Effector memory CD8-positive, alpha-beta T cell (primary cell): ENCODE measurements at regions not wholly inside any gene's neighbourhood (a gene's known extent, or its start where the extent isn't known, plus 50 kb on each side); places are given as distances from the start of the nearest gene placed in this dataset.

ENCODE experiments used
- ATAC-seq: fragments of 150-1000 bp; cut with Tn5 transposase; replicated peaks from 2 replicates; pipeline ENCODE4 v1.10.0; 2021; ENCODE audit warnings: mild to moderate bottlenecking, moderate library complexity
- DNase-seq, 3 experiments: peaks; one replicate each; pipeline ENCODE4 v3.0.0; 2021
- H3K27ac Mint-ChIP-seq, 2 donors: one replicate each; pipeline ENCODE4 v1.8.0; 2022; ENCODE audit warnings: mild to moderate bottlenecking in 2 of 2, mixed read lengths in 2 of 2, moderate library complexity in 2 of 2
- H3K27me3 Mint-ChIP-seq, 2 donors: one replicate each; pipeline ENCODE4 v1.8.0; 2022; ENCODE audit warnings: mixed read lengths in 2 of 2
- H3K36me3 Mint-ChIP-seq: one replicate; pipeline ENCODE4 v1.8.0; 2022; ENCODE audit warnings: mild to moderate bottlenecking, moderate library complexity, mixed read lengths; ENCODE audit not compliant: insufficient read depth
- H3K4me1 Mint-ChIP-seq, 2 donors: one replicate each; pipeline ENCODE4 v1.8.0; 2022; ENCODE audit warnings: low read depth in 2 of 2, mixed read lengths in 2 of 2
- H3K4me3 Mint-ChIP-seq, 2 donors: one replicate each; pipeline ENCODE4 v1.8.0; 2022; ENCODE audit warnings: mild to moderate bottlenecking in 2 of 2, mixed read lengths in 2 of 2, moderate library complexity in 2 of 2
- H3K9me3 Mint-ChIP-seq, 2 donors: one replicate each; pipeline ENCODE4 v1.8.0; 2022; ENCODE audit warnings: mixed read lengths in 2 of 2

GRCh38 chr9:14006386-14007187, 307.4 kb downstream of the NFIB start:
- Mint-ChIP-seq H3K4me1 (no peaks in the 10 kb centered on the region), H3K27ac (no peak overlapping the region), H3K27me3 (no peaks in the 10 kb centered on the region), H3K4me3 (no peak overlapping the region), H3K36me3 (no peaks in the 10 kb centered on the region), H3K9me3 (peaks cover 6 to 13% of the 10 kb centered on the region in 2 donors)
- ATAC-seq (no peak), DNase-seq (no peak)

GRCh38 chr9:14004110-14004509, 309.8 kb downstream of the NFIB start:
- H3K9me3 Mint-ChIP-seq, result peaks cover 0 to 6% of the 10 kb centered on the region in 2 donors
- ATAC-seq (no peak), DNase-seq (no peak)
- H3K4me3 Mint-ChIP-seq, result no peak overlapping the region
- no peaks in the 10 kb centered on the region for H3K36me3 Mint-ChIP-seq
- H3K4me1 Mint-ChIP-seq, result no peaks in the 10 kb centered on the region
- H3K27ac Mint-ChIP-seq, result no peak overlapping the region
- no peaks in the 10 kb centered on the region for H3K27me3 Mint-ChIP-seq

- H3K27me3 Mint-ChIP-seq, result no peaks in the 10 kb centered on the region
These were observed 319.7 kb downstream of the NFIB start for GRCh38 chr9:13994240-13994639.

GRCh38 chr9:13993632-13994185, 320.2 kb downstream of the NFIB start:
- Mint-ChIP-seq H3K9me3 (peaks cover 18 to 28% of the 10 kb centered on the region in 2 donors), H3K4me1 (no peaks in the 10 kb centered on the region), H3K27ac (no peak overlapping the region), H3K4me3 (no peak overlapping the region), H3K36me3 (no peaks in the 10 kb centered on the region), H3K27me3 (no peaks in the 10 kb centered on the region)
- DNase-seq, result no peak
- ATAC-seq, result no peak

More at GRCh38 chr9:13994240-13994639, 319.7 kb downstream of the NFIB start:
- DNase-seq (no peak), ATAC-seq (no peak)
- Mint-ChIP-seq H3K27ac (no peak overlapping the region), H3K4me1 (no peaks in the 10 kb centered on the region), H3K36me3 (no peaks in the 10 kb centered on the region), H3K9me3 (peaks cover 17 to 28% of the 10 kb centered on the region in 2 donors), H3K4me3 (no peak overlapping the region)

- H3K27me3 Mint-ChIP-seq, result no peaks in the 10 kb centered on the region
- H3K27ac Mint-ChIP-seq, result no peak overlapping the region
- peaks cover 14 to 26% of the 10 kb centered on the region in 2 donors for H3K9me3 Mint-ChIP-seq
- no peaks in the 10 kb centered on the region for H3K36me3 Mint-ChIP-seq
- H3K4me1 Mint-ChIP-seq, result no peaks in the 10 kb centered on the region
- DNase-seq, result no peak
- ATAC-seq, result no peak
- no peak overlapping the region for H3K4me3 Mint-ChIP-seq
These were observed 321.5 kb downstream of the NFIB start for GRCh38 chr9:13992138-13993088.

GRCh38 chr9:13991395-13991794, 322.5 kb downstream of the NFIB start:
- no peak overlapping the region for H3K27ac Mint-ChIP-seq
- H3K9me3 Mint-ChIP-seq, result peaks cover 12 to 33% of the 10 kb centered on the region in 2 donors
- H3K4me1 Mint-ChIP-seq, result no peaks in the 10 kb centered on the region
- no peaks in the 10 kb centered on the region for H3K27me3 Mint-ChIP-seq
- no peaks in the 10 kb centered on the region for H3K36me3 Mint-ChIP-seq
- no peak overlapping the region for H3K4me3 Mint-ChIP-seq
- ATAC-seq, result no peak
- DNase-seq, result no peak

GRCh38 chr9:13990994-13991393, 322.9 kb downstream of the NFIB start:
- DNase-seq, result no peak
- no peak for ATAC-seq
- Mint-ChIP-seq H3K27me3 (no peaks in the 10 kb centered on the region), H3K4me3 (no peak overlapping the region), H3K4me1 (no peaks in the 10 kb centered on the region), H3K27ac (no peak overlapping the region), H3K9me3 (peaks cover 12 to 31% of the 10 kb centered on the region in 2 donors), H3K36me3 (no peaks in the 10 kb centered on the region)

- ATAC-seq, result no peak
- peaks cover 12 to 27% of the 10 kb centered on the region in 2 donors for H3K9me3 Mint-ChIP-seq
- H3K4me1 Mint-ChIP-seq, result no peaks in the 10 kb centered on the region
- H3K27ac Mint-ChIP-seq, result no peak overlapping the region
- H3K36me3 Mint-ChIP-seq, result no peaks in the 10 kb centered on the region
- H3K4me3 Mint-ChIP-seq, result no peak overlapping the region
- no peak for DNase-seq
- H3K27me3 Mint-ChIP-seq, result no peaks in the 10 kb centered on the region
These were observed 323.6 kb downstream of the NFIB start for GRCh38 chr9:13990331-13990730.

- no peak for ATAC-seq
- Mint-ChIP-seq H3K27ac (no peak overlapping the region), H3K9me3 (peaks cover 12 to 27% of the 10 kb centered on the region in 2 donors), H3K4me1 (no peaks in the 10 kb centered on the region), H3K4me3 (no peak overlapping the region), H3K27me3 (no peaks in the 10 kb centered on the region), H3K36me3 (no peaks in the 10 kb centered on the region)
- no peak for DNase-seq
These were observed 325.0 kb downstream of the NFIB start for GRCh38 chr9:13988944-13989343.

GRCh38 chr9:13983607-13984006, 330.3 kb downstream of the NFIB start:
- Mint-ChIP-seq H3K4me1 (no peaks in the 10 kb centered on the region), H3K4me3 (no peak overlapping the region), H3K36me3 (no peaks in the 10 kb centered on the region), H3K9me3 (peaks cover 4 to 15% of the 10 kb centered on the region in 2 donors), H3K27ac (no peak overlapping the region), H3K27me3 (no peaks in the 10 kb centered on the region)
- no peak for DNase-seq
- ATAC-seq, result no peak

- Mint-ChIP-seq H3K27me3 (no peaks in the 10 kb centered on the region), H3K9me3 (peaks cover 5 to 7% of the 10 kb centered on the region in 2 donors), H3K27ac (no peak overlapping the region), H3K4me1 (no peaks in the 10 kb centered on the region), H3K4me3 (no peak overlapping the region), H3K36me3 (no peaks in the 10 kb centered on the region)
- DNase-seq (no peak), ATAC-seq (no peak)
These were observed 334.0 kb downstream of the NFIB start for GRCh38 chr9:13979941-13980318.

GRCh38 chr9:13975611-13976290, 338.2 kb downstream of the NFIB start:
- Mint-ChIP-seq H3K4me3 (no peak overlapping the region), H3K27ac (no peak overlapping the region), H3K4me1 (no peaks in the 10 kb centered on the region), H3K27me3 (no peaks in the 10 kb centered on the region), H3K9me3 (peaks cover 5 to 7% of the 10 kb centered on the region in 2 donors), H3K36me3 (no peaks in the 10 kb centered on the region)
- ATAC-seq, result no peak
- DNase-seq, result no peak

GRCh38 chr9:13974891-13975290, 339.1 kb downstream of the NFIB start:
- H3K4me3 Mint-ChIP-seq, result no peak overlapping the region
- H3K4me1 Mint-ChIP-seq, result no peaks in the 10 kb centered on the region
- H3K27ac Mint-ChIP-seq, result no peak overlapping the region
- H3K9me3 Mint-ChIP-seq, result peaks cover 5 to 7% of the 10 kb centered on the region in 2 donors
- DNase-seq (no peak), ATAC-seq (no peak)
- no peaks in the 10 kb centered on the region for H3K36me3 Mint-ChIP-seq
- no peaks in the 10 kb centered on the region for H3K27me3 Mint-ChIP-seq
